Thyroid gland (tissue), 4 donors: ENCODE measurements at regions not wholly inside any gene's neighbourhood (a gene's known extent, or its start where the extent isn't known, plus 50 kb on each side); places are given as distances from the start of the nearest gene placed in this dataset.

ENCODE experiments used
- DNase-seq, 2 donors: peaks; one replicate each; pipeline ENCODE4 v3.0.0-alpha.2; 2019
- H3K27ac ChIP-seq, 3 donors: fragments of 200-600 bp; sonication (generic); 1 replicate in 2 of 3; 2 replicates in 1 of 3; pipeline ENCODE4 v1.5.1; 2016 to 2019; ENCODE audit warnings: mild to moderate bottlenecking in 1 of 3, moderate library complexity in 1 of 3
- H3K27me3 ChIP-seq: fragments of 200-600 bp; sonication (generic); one replicate; pipeline ENCODE4 v1.5.1; 2019
- H3K36me3 ChIP-seq, 2 donors: fragments of 200-600 bp; sonication (generic); one replicate each; pipeline ENCODE4 v1.5.1; 2016 to 2019
- H3K4me1 ChIP-seq, 2 donors: fragments of 200-600 bp; sonication (generic); one replicate each; pipeline ENCODE4 v1.5.1; 2017 to 2019
- H3K4me3 ChIP-seq, 3 donors: fragments of 200-600 bp; sonication (generic); replicated peaks in 1 of 3; 1 replicate in 2 of 3; 2 replicates in 1 of 3; pipeline ENCODE4 v1.5.1; 2016; ENCODE audit warnings: mild to moderate bottlenecking in 1 of 3
- H3K9me3 ChIP-seq: fragments of 200-600 bp; sonication (generic); one replicate; pipeline ENCODE4 v1.5.1; 2017
- CTCF ChIP-seq, 6 experiments: fragments of 200-600 bp in 3 of 6; fragments of 450-650 bp in 3 of 6; sonication (generic) in 3 of 6; IDR thresholded peaks; one replicate each; pipeline ENCODE4 v1.5.1; 2016 to 2019; ENCODE audit warnings: antibody characterized with exemption in 6 of 6, mild to moderate bottlenecking in 2 of 6, inconsistent platforms in 1 of 6, moderate library complexity in 1 of 6
- POLR2A ChIP-seq, 2 donors: fragments of 450-650 bp; IDR thresholded peaks; one replicate each; pipeline ENCODE4 v1.6.1; 2017; ENCODE audit warnings: antibody characterized with exemption in 2 of 2, mild to moderate bottlenecking in 2 of 2, moderate library complexity in 1 of 2
- WGBS, 2 donors: methylation state at CpG; one replicate each; pipeline ENCODE4 v1.1.5; 2017; 5-methylcytosine and 5-hydroxymethylcytosine counted together
- intact Hi-C: fragments of 100-400 bp; cut with DNase I; formaldehyde crosslinking; loops from one replicate; pipeline ENCODE4 v1.15.1; 2023

- H3K4me1 ChIP-seq: no peaks in the 10 kb centered on the region
- intact Hi-C loops: no loop called here
- 77 to 86% methylated on average over 1 of the region's 1 CpG for WGBS, 2 donors
Measured at GRCh38 chr20:40056171-40056570, 632.9 kb downstream of the MAFB start.

GRCh38 chr20:40055711-40056110, 633.3 kb downstream of the MAFB start:
- no peaks in the 10 kb centered on the region for H3K9me3 ChIP-seq
- H3K36me3 ChIP-seq: no peaks in the 10 kb centered on the region
- DNase-seq: no peak
- no peak overlapping the region for H3K27ac ChIP-seq
- no peak for TF ChIP-seq POLR2A (IDR thresholded peaks at IDR 0.05)
- intact Hi-C loops: no loop called here
- no peaks in the 10 kb centered on the region for H3K27me3 ChIP-seq
- no peaks in the 10 kb centered on the region for H3K4me1 ChIP-seq
- no peak overlapping the region for H3K4me3 ChIP-seq

More at GRCh38 chr20:40056171-40056570, 632.9 kb downstream of the MAFB start:
- Histone ChIP-seq H3K4me3 (no peak overlapping the region), H3K9me3 (no peaks in the 10 kb centered on the region), H3K36me3 (no peaks in the 10 kb centered on the region), H3K27me3 (no peaks in the 10 kb centered on the region), H3K27ac (no peak overlapping the region)
- no peak for TF ChIP-seq POLR2A (IDR thresholded peaks at IDR 0.05)
- TF ChIP-seq CTCF (IDR thresholded peaks at IDR 0.05): no peak
- DNase-seq: no peak

GRCh38 chr20:40054311-40054710, 634.7 kb downstream of the MAFB start:
- no peak overlapping the region for H3K4me3 ChIP-seq
- TF ChIP-seq CTCF (IDR thresholded peaks at IDR 0.05): no peak
- TF ChIP-seq POLR2A (IDR thresholded peaks at IDR 0.05): no peak
- H3K36me3 ChIP-seq: no peaks in the 10 kb centered on the region
- H3K9me3 ChIP-seq: no peaks in the 10 kb centered on the region
- H3K27ac ChIP-seq: no peak overlapping the region
- 72 to 83% methylated on average over 4 of the region's 4 CpGs for WGBS, 2 donors
- H3K27me3 ChIP-seq: no peaks in the 10 kb centered on the region
- no peaks in the 10 kb centered on the region for H3K4me1 ChIP-seq
- DNase-seq: no peak
- intact Hi-C loops: no loop called here

- Histone ChIP-seq H3K27me3 (no peaks in the 10 kb centered on the region), H3K27ac (no peak overlapping the region), H3K4me1 (no peaks in the 10 kb centered on the region), H3K4me3 (no peak overlapping the region), H3K9me3 (no peaks in the 10 kb centered on the region), H3K36me3 (no peaks in the 10 kb centered on the region)
- DNase-seq: no peak
- intact Hi-C loops: no loop called here
- no peak for TF ChIP-seq POLR2A (IDR thresholded peaks at IDR 0.05)
- no peak for TF ChIP-seq CTCF (IDR thresholded peaks at IDR 0.05)
- WGBS, 2 donors: 85 to 86% methylated on average over 2 of the region's 2 CpGs
Measured at GRCh38 chr20:40050596-40050995, 638.4 kb downstream of the MAFB start.

- no peak for TF ChIP-seq CTCF (IDR thresholded peaks at IDR 0.05)
- DNase-seq: no peak
- Histone ChIP-seq H3K36me3 (no peaks in the 10 kb centered on the region), H3K4me3 (no peak overlapping the region), H3K4me1 (no peaks in the 10 kb centered on the region), H3K27ac (no peak overlapping the region), H3K9me3 (no peaks in the 10 kb centered on the region), H3K27me3 (no peaks in the 10 kb centered on the region)
- intact Hi-C loops: no loop called here
Measured at GRCh38 chr20:40049854-40050253, 639.2 kb downstream of the MAFB start.

- 87 to 94% methylated on average over 2 of the region's 2 CpGs for WGBS, 2 donors
- intact Hi-C loops: no loop called here
- TF ChIP-seq CTCF (IDR thresholded peaks at IDR 0.05) (no peak), POLR2A (IDR thresholded peaks at IDR 0.05) (no peak)
- H3K4me1 ChIP-seq: no peaks in the 10 kb centered on the region
- no peaks in the 10 kb centered on the region for H3K27me3 ChIP-seq
- H3K9me3 ChIP-seq: no peaks in the 10 kb centered on the region
- H3K36me3 ChIP-seq: no peaks in the 10 kb centered on the region
- H3K4me3 ChIP-seq: no peak overlapping the region
- DNase-seq: no peak
- H3K27ac ChIP-seq: no peak overlapping the region
Measured at GRCh38 chr20:40046703-40047102, 642.3 kb downstream of the MAFB start.
